ENCODE measurements at regions not wholly inside any gene's neighbourhood (a gene's known extent, or its start where the extent isn't known, plus 50 kb on each side); places are given as distances from the start of the nearest gene placed in this dataset.

GRCh38 chr12:127383281-127383680 is 883.7 kb upstream of the TMEM132C start:
- Mint-ChIP-seq H3K9me3 (ENCODE audit: low read depth) (no peaks in the 10 kb centered on the region), H3K36me3 (ENCODE audit: insufficient read depth) (no peaks in the 10 kb centered on the region), H3K4me1 (ENCODE audit: low read depth) (no peaks in the 10 kb centered on the region), H3K4me3 (ENCODE audit: low read depth) (no peak overlapping the region), H3K27me3 (peaks cover 10% of the 10 kb centered on the region), H3K27ac (no peak overlapping the region)
- no peak for DNase-seq (ENCODE audit: low spot score, unreplicated experiment)
- TF ChIP-seq CTCF (IDR thresholded peaks at IDR 0.05; ENCODE audit: unreplicated experiment): no peak

GRCh38 chr12:127386723-127387122 is 880.2 kb upstream of the TMEM132C start:
- no peak for DNase-seq (ENCODE audit: low spot score, unreplicated experiment)
- no peaks in the 10 kb centered on the region for H3K36me3 Mint-ChIP-seq (ENCODE audit: insufficient read depth)
- no peak overlapping the region for H3K27ac Mint-ChIP-seq
- no peaks in the 10 kb centered on the region for H3K9me3 Mint-ChIP-seq (ENCODE audit: low read depth)
- H3K4me3 Mint-ChIP-seq (ENCODE audit: low read depth): no peak overlapping the region
- no peaks in the 10 kb centered on the region for H3K27me3 Mint-ChIP-seq
- peaks cover 4% of the 10 kb centered on the region for H3K4me1 Mint-ChIP-seq (ENCODE audit: low read depth)
- no peak for TF ChIP-seq CTCF (IDR thresholded peaks at IDR 0.05; ENCODE audit: unreplicated experiment)

GRCh38 chr12:127388985-127389384 is 878.0 kb upstream of the TMEM132C start:
- no peak overlapping the region for H3K27ac Mint-ChIP-seq
- no peak for TF ChIP-seq CTCF (IDR thresholded peaks at IDR 0.05; ENCODE audit: unreplicated experiment)
- H3K27me3 Mint-ChIP-seq: no peaks in the 10 kb centered on the region
- no peaks in the 10 kb centered on the region for H3K36me3 Mint-ChIP-seq (ENCODE audit: insufficient read depth)
- H3K9me3 Mint-ChIP-seq (ENCODE audit: low read depth): no peaks in the 10 kb centered on the region
- DNase-seq (ENCODE audit: low spot score, unreplicated experiment): no peak
- no peak overlapping the region for H3K4me3 Mint-ChIP-seq (ENCODE audit: low read depth)
- peaks cover 4% of the 10 kb centered on the region for H3K4me1 Mint-ChIP-seq (ENCODE audit: low read depth)

- Mint-ChIP-seq H3K4me3 (ENCODE audit: low read depth) (no peak overlapping the region), H3K27ac (no peak overlapping the region), H3K4me1 (ENCODE audit: low read depth) (peaks cover 4% of the 10 kb centered on the region), H3K9me3 (ENCODE audit: low read depth) (no peaks in the 10 kb centered on the region), H3K36me3 (ENCODE audit: insufficient read depth) (no peaks in the 10 kb centered on the region), H3K27me3 (peaks cover 2% of the 10 kb centered on the region)
- peak; percentile 9 for TF ChIP-seq CTCF (IDR thresholded peaks at IDR 0.05; ENCODE audit: unreplicated experiment)
- peak; percentile 56 for DNase-seq (ENCODE audit: low spot score, unreplicated experiment)
These were observed 877.0 kb upstream of the TMEM132C start for GRCh38 chr12:127389923-127390322.

GRCh38 chr12:127393465-127393864 is 873.5 kb upstream of the TMEM132C start:
- Mint-ChIP-seq H3K27ac (no peak overlapping the region), H3K27me3 (peaks cover 9% of the 10 kb centered on the region), H3K36me3 (ENCODE audit: insufficient read depth) (no peaks in the 10 kb centered on the region), H3K4me3 (ENCODE audit: low read depth) (no peak overlapping the region), H3K4me1 (ENCODE audit: low read depth) (peaks cover 9% of the 10 kb centered on the region), H3K9me3 (ENCODE audit: low read depth) (no peaks in the 10 kb centered on the region)
- no peak for DNase-seq (ENCODE audit: low spot score, unreplicated experiment)
- no peak for TF ChIP-seq CTCF (IDR thresholded peaks at IDR 0.05; ENCODE audit: unreplicated experiment)

Measured in progenitor cell of endocrine pancreas (in vitro differentiated cells).